HCT116 (cell line): ENCODE measurements at regions not wholly inside any gene's neighbourhood (a gene's known extent, or its start where the extent isn't known, plus 50 kb on each side); places are given as distances from the start of the nearest gene placed in this dataset.

Experiments used
- ATAC-seq: fragments of 200-7000 bp; cut with Tn5 transposase; 2 replicates; pipeline ENCODE4 v1.9.1; 2020; ENCODE audit warnings: mild to moderate bottlenecking, moderate library complexity
- BruUV-seq: library from RNA; stranded (reverse); fragments of 400-500 nt; replicated peaks from 2 replicates; lab custom pipeline; 2021; lab: Mats Ljungman, UMichigan
- CTCF ChIA-PET: fragments of 300-600 bp; sonication (Branson Sonifier 250); formaldehyde crosslinking; loops from one replicate; lab custom pipeline; 2021; ENCODE audit warnings: antibody characterized with exemption; lab: Charles Lee
- POLR2A ChIA-PET: fragments of 300-600, 350-600 bp; sonication (Branson Sonifier 250); formaldehyde crosslinking; loops from one replicate; lab custom pipeline; 2021; ENCODE audit warnings: antibody characterized with exemption; lab: Charles Lee
- RAD21 ChIA-PET, 2 experiments: fragments of 300-600 bp; sonication (Branson Sonifier 250); formaldehyde crosslinking; loops; one replicate each; lab custom pipeline; 2023; ENCODE audit warnings: low total read pairs in 2 of 2; ENCODE audit not compliant: uncharacterized antibody in 2 of 2, unreplicated experiment in 2 of 2, low non-redundant PET in 1 of 2; lab: Charles Lee
- DNase-seq: peaks from one replicate; pipeline ENCODE4 v3.0.0-alpha.2; 2010; ENCODE audit warnings: low read depth, low spot score
- H2AFZ ChIP-seq: fragments of 200-600 bp; shearing (Covaris generic), sonication (generic); 2 replicates; pipeline ENCODE4 v1.6.1; 2017; ENCODE audit warnings: low read depth, mixed run types, mixed read lengths, antibody characterized with exemption, low read length; ENCODE audit not compliant: poor library complexity, severe bottlenecking
- H3K27ac ChIP-seq: 2 replicates; pipeline ENCODE4 v1.5.1; 2012; ENCODE audit warnings: low read depth, low read length
- H3K27me3 ChIP-seq: fragments of 200-600 bp; sonication (generic); 2 replicates; pipeline ENCODE4 v1.6.1; 2016; ENCODE audit warnings: mixed run types, low read length, mixed read lengths; ENCODE audit not compliant: insufficient read depth
- H3K36me3 ChIP-seq, 2 experiments: fragments of 200-500 bp in 1 of 2; fragments of 200-600 bp in 1 of 2; sonication (Bioruptor generic) in 1 of 2; sonication (generic) in 1 of 2; 2 replicates each; pipeline versions ENCODE4 v1.5.1 to v1.6.1; 2014 to 2016; ENCODE audit warnings: low read length in 2 of 2, inconsistent platforms in 1 of 2, mixed read lengths in 1 of 2, mixed run types in 1 of 2; ENCODE audit not compliant: insufficient read depth in 2 of 2, control insufficient read depth in 1 of 2
- H3K4me1 ChIP-seq, 2 experiments: fragments of 200-600 bp in 1 of 2; sonication (generic) in 1 of 2; 2 replicates each; pipeline versions ENCODE4 v1.5.1 to v1.6.1; 2012 to 2017; ENCODE audit warnings: low read length in 2 of 2, inconsistent platforms in 1 of 2, mild to moderate bottlenecking in 1 of 2, mixed read lengths in 1 of 2, mixed run types in 1 of 2, moderate library complexity in 1 of 2; ENCODE audit not compliant: insufficient read depth in 2 of 2, control insufficient read depth in 1 of 2
- H3K4me2 ChIP-seq: fragments of 200-600 bp; sonication (generic); 2 replicates; pipeline ENCODE4 v1.6.1; 2017; ENCODE audit warnings: mixed run types, low read length, mixed read lengths
- H3K4me3 ChIP-seq, 2 experiments: fragments of 200-600 bp in 1 of 2; sonication (generic) in 1 of 2; replicated peaks in 1 of 2; 2 replicates each; pipeline ENCODE4 v1.5.1; 2011 to 2016; ENCODE audit warnings: low read length in 2 of 2, control low read depth in 1 of 2, low read depth in 1 of 2, mild to moderate bottlenecking in 1 of 2, mixed read lengths in 1 of 2, mixed run types in 1 of 2
- H3K79me2 ChIP-seq: fragments of 200-600 bp; sonication (generic); 2 replicates; pipeline ENCODE4 v1.6.1; 2017; ENCODE audit warnings: mild to moderate bottlenecking, mixed run types, low read length, moderate library complexity, mixed read lengths; ENCODE audit not compliant: insufficient read depth
- H3K9ac ChIP-seq: fragments of 200-600 bp; sonication (generic); 2 replicates; pipeline ENCODE4 v1.6.1; 2016; ENCODE audit warnings: low read length, mixed read lengths
- H3K9me2 ChIP-seq: fragments of 200-600 bp; sonication (generic), shearing (Covaris generic); 2 replicates; pipeline ENCODE4 v1.6.1; 2017; ENCODE audit warnings: mixed run types, mild to moderate bottlenecking, moderate library complexity; ENCODE audit not compliant: insufficient read depth
- H3K9me3 ChIP-seq, 2 experiments: fragments of 200-500 bp in 1 of 2; fragments of 200-600 bp in 1 of 2; sonication (Bioruptor generic) in 1 of 2; sonication (generic) in 1 of 2; 2 replicates each; pipeline ENCODE4 v1.6.1; 2014 to 2017; ENCODE audit warnings: low read length in 2 of 2, mixed read lengths in 2 of 2, inconsistent platforms in 1 of 2, low read depth in 1 of 2, mild to moderate bottlenecking in 1 of 2, mixed run types in 1 of 2, moderate library complexity in 1 of 2; ENCODE audit not compliant: control insufficient read depth in 1 of 2, insufficient read depth in 1 of 2
- H4K20me1 ChIP-seq: fragments of 200-600 bp; sonication (generic), shearing (Covaris generic); 2 replicates; pipeline ENCODE4 v1.6.1; 2017; ENCODE audit warnings: mixed run types, mild to moderate bottlenecking, moderate library complexity; ENCODE audit not compliant: insufficient read depth
- ELF1 ChIP-seq: IDR thresholded peaks from 2 replicates; pipeline ENCODE4 v1.6.1; 2012; ENCODE audit warnings: low read depth, borderline replicate concordance
- FOSL1 ChIP-seq: IDR thresholded peaks from 2 replicates; pipeline ENCODE4 v1.6.1; 2012; ENCODE audit warnings: low read depth
- REST ChIP-seq: IDR thresholded peaks from 2 replicates; pipeline ENCODE4 v1.6.1; 2012; ENCODE audit warnings: low read depth
- TCF7L2 ChIP-seq: IDR thresholded peaks from 2 replicates; pipeline ENCODE4 v1.7.0; 2011; ENCODE audit warnings: borderline replicate concordance, inconsistent platforms; ENCODE audit not compliant: insufficient read depth, insufficient read length; ENCODE audit errors: extremely low read depth
- ZNF274 ChIP-seq: fragments of 200-500 bp; sonication (Bioruptor generic); IDR thresholded peaks from 2 replicates; pipeline ENCODE4 v1.6.1; 2014; ENCODE audit warnings: mild to moderate bottlenecking, low read depth, low read length, inconsistent platforms
- intact Hi-C: fragments of 100-400 bp; cut with micrococcal nuclease; formaldehyde crosslinking; loops from 2 replicates; pipeline ENCODE4 v1.10.0; 2022

GRCh38 chr1:101366513-101367215, 129.8 kb downstream of the S1PR1 start:
- no TSS peak for BruUV-seq
- Histone ChIP-seq H3K4me1 (peaks cover 0 to 9% of the 10 kb centered on the region in 2 experiments; a peak in 3 of 4 replicates), H3K27me3 (no peaks in the 10 kb centered on the region), H3K36me3 (no peaks in the 10 kb centered on the region), H3K27ac (no peak overlapping the region), H3K9me2 (no peaks in the 10 kb centered on the region), H4K20me1 (no peaks in the 10 kb centered on the region), H2AFZ (no peak overlapping the region), H3K79me2 (no peaks in the 10 kb centered on the region), H3K4me3 (no peak overlapping the region), H3K4me2 (no peak overlapping the region), H3K9me3 (no peaks in the 10 kb centered on the region), H3K9ac (no peak overlapping the region)
- intact Hi-C loops = no loop called here
- TF ChIP-seq TCF7L2 (no peak), FOSL1 (no peak), REST (no peak), ZNF274 (no peak), ELF1 (no peak)
- ATAC-seq (no peak), DNase-seq (no peak)
- ChIA-PET CTCF (interaction anchor here (2.2 kb wide), 1 partner anchor 9 kb away, joined by 7 read pairs; no protein-coding TSS in a partner anchor), POLR2A (no interaction called here), RAD21 (no interaction called here)
